ENCODE measurements at regions not wholly inside any gene's neighbourhood (a gene's known extent, or its start where the extent isn't known, plus 50 kb on each side); places are given as distances from the start of the nearest gene placed in this dataset.
"Not testable (repeated sequence)": the region's sequence is repeated elsewhere in the genome, so short reads cannot be mapped to it uniquely, and the experiment has no call there.

DNA sequence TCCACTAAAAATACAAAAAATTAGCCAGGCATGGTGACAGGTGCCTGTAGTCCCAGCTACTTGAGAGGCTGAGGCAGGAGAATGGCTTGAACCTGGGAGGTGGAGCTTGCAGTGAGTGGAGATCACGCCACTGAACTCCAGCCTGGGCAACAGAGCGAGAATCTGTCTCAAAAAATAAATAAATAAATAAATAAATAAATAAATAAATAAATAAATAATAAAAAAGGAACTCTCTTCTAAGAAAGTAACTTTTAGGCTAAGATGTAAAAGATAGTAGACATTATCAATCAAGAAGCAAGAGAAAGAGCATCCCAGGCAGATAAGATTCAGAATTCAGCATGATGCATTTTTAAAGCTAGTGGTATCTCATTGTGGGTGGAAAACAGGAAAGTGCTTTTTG, 364.8 kb upstream of the LRRC4C start:
- TF ChIP-seq, protein P1, sequence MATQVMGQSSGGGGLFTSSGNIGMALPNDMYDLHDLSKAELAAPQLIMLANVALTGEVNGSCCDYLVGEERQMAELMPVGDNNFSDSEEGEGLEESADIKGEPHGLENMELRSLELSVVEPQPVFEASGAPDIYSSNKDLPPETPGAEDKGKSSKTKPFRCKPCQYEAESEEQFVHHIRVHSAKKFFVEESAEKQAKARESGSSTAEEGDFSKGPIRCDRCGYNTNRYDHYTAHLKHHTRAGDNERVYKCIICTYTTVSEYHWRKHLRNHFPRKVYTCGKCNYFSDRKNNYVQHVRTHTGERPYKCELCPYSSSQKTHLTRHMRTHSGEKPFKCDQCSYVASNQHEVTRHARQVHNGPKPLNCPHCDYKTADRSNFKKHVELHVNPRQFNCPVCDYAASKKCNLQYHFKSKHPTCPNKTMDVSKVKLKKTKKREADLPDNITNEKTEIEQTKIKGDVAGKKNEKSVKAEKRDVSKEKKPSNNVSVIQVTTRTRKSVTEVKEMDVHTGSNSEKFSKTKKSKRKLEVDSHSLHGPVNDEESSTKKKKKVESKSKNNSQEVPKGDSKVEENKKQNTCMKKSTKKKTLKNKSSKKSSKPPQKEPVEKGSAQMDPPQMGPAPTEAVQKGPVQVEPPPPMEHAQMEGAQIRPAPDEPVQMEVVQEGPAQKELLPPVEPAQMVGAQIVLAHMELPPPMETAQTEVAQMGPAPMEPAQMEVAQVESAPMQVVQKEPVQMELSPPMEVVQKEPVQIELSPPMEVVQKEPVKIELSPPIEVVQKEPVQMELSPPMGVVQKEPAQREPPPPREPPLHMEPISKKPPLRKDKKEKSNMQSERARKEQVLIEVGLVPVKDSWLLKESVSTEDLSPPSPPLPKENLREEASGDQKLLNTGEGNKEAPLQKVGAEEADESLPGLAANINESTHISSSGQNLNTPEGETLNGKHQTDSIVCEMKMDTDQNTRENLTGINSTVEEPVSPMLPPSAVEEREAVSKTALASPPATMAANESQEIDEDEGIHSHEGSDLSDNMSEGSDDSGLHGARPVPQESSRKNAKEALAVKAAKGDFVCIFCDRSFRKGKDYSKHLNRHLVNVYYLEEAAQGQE (IDR thresholded peaks at IDR 0.05; ENCODE audit: insufficient replicate concordance, low read depth): not testable (repeated sequence)
- TF ChIP-seq, protein P2, sequence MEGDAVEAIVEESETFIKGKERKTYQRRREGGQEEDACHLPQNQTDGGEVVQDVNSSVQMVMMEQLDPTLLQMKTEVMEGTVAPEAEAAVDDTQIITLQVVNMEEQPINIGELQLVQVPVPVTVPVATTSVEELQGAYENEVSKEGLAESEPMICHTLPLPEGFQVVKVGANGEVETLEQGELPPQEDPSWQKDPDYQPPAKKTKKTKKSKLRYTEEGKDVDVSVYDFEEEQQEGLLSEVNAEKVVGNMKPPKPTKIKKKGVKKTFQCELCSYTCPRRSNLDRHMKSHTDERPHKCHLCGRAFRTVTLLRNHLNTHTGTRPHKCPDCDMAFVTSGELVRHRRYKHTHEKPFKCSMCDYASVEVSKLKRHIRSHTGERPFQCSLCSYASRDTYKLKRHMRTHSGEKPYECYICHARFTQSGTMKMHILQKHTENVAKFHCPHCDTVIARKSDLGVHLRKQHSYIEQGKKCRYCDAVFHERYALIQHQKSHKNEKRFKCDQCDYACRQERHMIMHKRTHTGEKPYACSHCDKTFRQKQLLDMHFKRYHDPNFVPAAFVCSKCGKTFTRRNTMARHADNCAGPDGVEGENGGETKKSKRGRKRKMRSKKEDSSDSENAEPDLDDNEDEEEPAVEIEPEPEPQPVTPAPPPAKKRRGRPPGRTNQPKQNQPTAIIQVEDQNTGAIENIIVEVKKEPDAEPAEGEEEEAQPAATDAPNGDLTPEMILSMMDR (IDR thresholded peaks at IDR 0.05; ENCODE audit: insufficient read depth, low read length): not testable (repeated sequence)
- TF ChIP-seq POLR2AphosphoS5, GABPA (IDR thresholded peaks at IDR 0.05; ENCODE audit: low read depth): not testable (repeated sequence)
